OCI-LY7 (cell line): ENCODE measurements at regions not wholly inside any gene's neighbourhood (a gene's known extent, or its start where the extent isn't known, plus 50 kb on each side); places are given as distances from the start of the nearest gene placed in this dataset.

ENCODE experiments used
- EZH2phosphoT487 ChIP-seq: fragments of 200-600 bp; sonication (generic); IDR thresholded peaks from 2 replicates; pipeline ENCODE4 v1.6.1; 2018; ENCODE audit warnings: low read depth, borderline replicate concordance, mild to moderate bottlenecking, mixed run types, antibody characterized with exemption, low read length, moderate library complexity, mixed read lengths
- TF ChIP-seq, protein P1 (sequence below): fragments of 200-600 bp; sonication (generic); conservative IDR thresholded peaks from 2 replicates; pipeline ENCODE4 v1.5.1; 2014; ENCODE audit warnings: mild to moderate bottlenecking, antibody characterized with exemption, low read length, moderate library complexity, mixed read lengths

DNA sequence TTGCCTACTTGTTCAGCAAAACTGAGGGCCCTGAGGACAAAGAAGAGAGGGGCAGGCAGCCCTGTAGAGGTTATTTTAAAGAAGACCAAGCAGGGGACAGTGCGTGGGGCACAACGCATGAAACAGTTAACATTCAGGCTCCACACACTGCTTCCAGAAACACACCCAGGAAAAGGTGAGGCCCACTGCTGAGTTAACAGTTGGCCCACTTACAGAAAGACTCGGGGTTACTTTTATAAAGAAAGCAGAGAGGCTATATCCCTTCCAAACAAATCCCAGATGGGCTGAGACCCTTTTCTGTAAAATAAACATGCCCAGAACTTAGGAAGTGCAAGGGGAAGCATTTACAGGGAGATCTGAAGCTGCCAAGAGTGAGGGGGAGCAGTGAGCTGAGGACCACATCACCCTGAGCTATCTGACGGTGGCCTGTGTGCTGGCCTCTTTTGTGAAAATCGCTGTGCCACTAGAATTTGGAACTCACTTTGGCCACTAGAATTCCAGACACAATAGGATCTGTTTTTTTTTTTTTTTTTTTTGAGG, 49.8 kb upstream of the SSTR4 start:
- TF ChIP-seq, protein P1, sequence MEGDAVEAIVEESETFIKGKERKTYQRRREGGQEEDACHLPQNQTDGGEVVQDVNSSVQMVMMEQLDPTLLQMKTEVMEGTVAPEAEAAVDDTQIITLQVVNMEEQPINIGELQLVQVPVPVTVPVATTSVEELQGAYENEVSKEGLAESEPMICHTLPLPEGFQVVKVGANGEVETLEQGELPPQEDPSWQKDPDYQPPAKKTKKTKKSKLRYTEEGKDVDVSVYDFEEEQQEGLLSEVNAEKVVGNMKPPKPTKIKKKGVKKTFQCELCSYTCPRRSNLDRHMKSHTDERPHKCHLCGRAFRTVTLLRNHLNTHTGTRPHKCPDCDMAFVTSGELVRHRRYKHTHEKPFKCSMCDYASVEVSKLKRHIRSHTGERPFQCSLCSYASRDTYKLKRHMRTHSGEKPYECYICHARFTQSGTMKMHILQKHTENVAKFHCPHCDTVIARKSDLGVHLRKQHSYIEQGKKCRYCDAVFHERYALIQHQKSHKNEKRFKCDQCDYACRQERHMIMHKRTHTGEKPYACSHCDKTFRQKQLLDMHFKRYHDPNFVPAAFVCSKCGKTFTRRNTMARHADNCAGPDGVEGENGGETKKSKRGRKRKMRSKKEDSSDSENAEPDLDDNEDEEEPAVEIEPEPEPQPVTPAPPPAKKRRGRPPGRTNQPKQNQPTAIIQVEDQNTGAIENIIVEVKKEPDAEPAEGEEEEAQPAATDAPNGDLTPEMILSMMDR = no peak
- TF ChIP-seq EZH2phosphoT487 = no peak
